ENCODE measurements at regions not wholly inside any gene's neighbourhood (a gene's known extent, or its start where the extent isn't known, plus 50 kb on each side); places are given as distances from the start of the nearest gene placed in this dataset.

- Histone ChIP-seq H3K27me3 (no peaks in the 10 kb centered on the region), H3K9me3 (no peaks in the 10 kb centered on the region), H3K27ac (no peak overlapping the region), H3K36me3 (no peaks in the 10 kb centered on the region), H3K4me3 (no peak overlapping the region), H3K4me1 (ENCODE audit: insufficient read depth) (no peaks in the 10 kb centered on the region)
- intact Hi-C loops (cut with DNase I), result no loop called here
- DNase-seq, result no peak
- TF ChIP-seq, protein P1, sequence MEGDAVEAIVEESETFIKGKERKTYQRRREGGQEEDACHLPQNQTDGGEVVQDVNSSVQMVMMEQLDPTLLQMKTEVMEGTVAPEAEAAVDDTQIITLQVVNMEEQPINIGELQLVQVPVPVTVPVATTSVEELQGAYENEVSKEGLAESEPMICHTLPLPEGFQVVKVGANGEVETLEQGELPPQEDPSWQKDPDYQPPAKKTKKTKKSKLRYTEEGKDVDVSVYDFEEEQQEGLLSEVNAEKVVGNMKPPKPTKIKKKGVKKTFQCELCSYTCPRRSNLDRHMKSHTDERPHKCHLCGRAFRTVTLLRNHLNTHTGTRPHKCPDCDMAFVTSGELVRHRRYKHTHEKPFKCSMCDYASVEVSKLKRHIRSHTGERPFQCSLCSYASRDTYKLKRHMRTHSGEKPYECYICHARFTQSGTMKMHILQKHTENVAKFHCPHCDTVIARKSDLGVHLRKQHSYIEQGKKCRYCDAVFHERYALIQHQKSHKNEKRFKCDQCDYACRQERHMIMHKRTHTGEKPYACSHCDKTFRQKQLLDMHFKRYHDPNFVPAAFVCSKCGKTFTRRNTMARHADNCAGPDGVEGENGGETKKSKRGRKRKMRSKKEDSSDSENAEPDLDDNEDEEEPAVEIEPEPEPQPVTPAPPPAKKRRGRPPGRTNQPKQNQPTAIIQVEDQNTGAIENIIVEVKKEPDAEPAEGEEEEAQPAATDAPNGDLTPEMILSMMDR (IDR thresholded peaks at IDR 0.05), result no peak
- TF ChIP-seq EP300 (IDR thresholded peaks at IDR 0.05) (no peak), POLR2A (IDR thresholded peaks at IDR 0.05) (no peak)
Measured at GRCh38 chr2:146665800-146666199, 1179.0 kb upstream of the ACVR2A start.

GRCh38 chr2:146661473-146662096 lies 1183.2 kb upstream of the ACVR2A start:
- H3K27me3 ChIP-seq, result no peaks in the 10 kb centered on the region
- H3K4me3 ChIP-seq, result no peak overlapping the region
- no peak overlapping the region for H3K27ac ChIP-seq
- no peak for DNase-seq
- H3K9me3 ChIP-seq, result no peaks in the 10 kb centered on the region
- intact Hi-C loops (cut with DNase I), result no loop called here
- no peaks in the 10 kb centered on the region for H3K4me1 ChIP-seq (ENCODE audit: insufficient read depth)
- TF ChIP-seq, protein P1 (IDR thresholded peaks at IDR 0.05), result no peak
- TF ChIP-seq POLR2A (IDR thresholded peaks at IDR 0.05) (no peak), EP300 (IDR thresholded peaks at IDR 0.05) (no peak)
- no peaks in the 10 kb centered on the region for H3K36me3 ChIP-seq

DNA sequence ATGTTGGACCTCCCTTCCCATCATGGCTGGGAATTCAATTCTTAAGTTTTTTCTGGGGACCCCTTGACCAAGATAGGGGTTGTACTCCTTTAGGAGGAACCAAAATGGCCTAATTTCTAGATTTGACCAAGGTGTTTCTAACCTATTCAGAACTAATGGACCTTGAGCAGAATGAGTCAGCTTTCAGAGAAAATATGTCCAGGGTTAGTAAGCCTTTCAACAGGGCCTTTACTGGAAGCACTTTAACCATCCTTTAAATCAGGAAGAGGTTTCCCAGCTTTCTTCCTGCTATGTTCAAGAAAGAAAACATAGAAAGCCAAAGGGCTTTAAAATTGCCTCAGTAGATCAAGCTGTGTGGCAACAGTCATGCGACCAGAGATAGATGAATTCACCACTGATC lies 1184.9 kb upstream of the ACVR2A start:
- Histone ChIP-seq H3K9me3 (no peaks in the 10 kb centered on the region), H3K4me3 (no peak overlapping the region), H3K27me3 (no peaks in the 10 kb centered on the region), H3K4me1 (ENCODE audit: insufficient read depth) (no peaks in the 10 kb centered on the region), H3K27ac (no peak overlapping the region), H3K36me3 (no peaks in the 10 kb centered on the region)
- TF ChIP-seq EP300 (IDR thresholded peaks at IDR 0.05), result no peak
- TF ChIP-seq POLR2A (IDR thresholded peaks at IDR 0.05), result no peak
- TF ChIP-seq, protein P1 (IDR thresholded peaks at IDR 0.05), result no peak
- intact Hi-C loops (cut with DNase I), result no loop called here
- no peak for DNase-seq
- 90 to 97% (median 96%) methylated on average over 1 of the region's 1 CpG for WGBS, 3 donors

- Histone ChIP-seq H3K9me3 (no peaks in the 10 kb centered on the region), H3K27ac (no peak overlapping the region), H3K27me3 (no peaks in the 10 kb centered on the region), H3K4me1 (ENCODE audit: insufficient read depth) (no peaks in the 10 kb centered on the region), H3K36me3 (no peaks in the 10 kb centered on the region), H3K4me3 (no peak overlapping the region)
- no peak for TF ChIP-seq POLR2A (IDR thresholded peaks at IDR 0.05)
- intact Hi-C loops (cut with DNase I), result no loop called here
- WGBS, 3 donors, result 44 to 58% (median 52%) methylated on average over 2 of the region's 2 CpGs
- DNase-seq, result no peak
Measured at GRCh38 chr2:146652311-146652710, 1192.5 kb upstream of the ACVR2A start.

GRCh38 chr2:146651361-146651760 lies 1193.5 kb upstream of the ACVR2A start:
- no peaks in the 10 kb centered on the region for H3K27me3 ChIP-seq
- TF ChIP-seq, protein P1 (IDR thresholded peaks at IDR 0.05), result no peak
- TF ChIP-seq POLR2A (IDR thresholded peaks at IDR 0.05), result no peak
- TF ChIP-seq EP300 (IDR thresholded peaks at IDR 0.05), result no peak
- H3K36me3 ChIP-seq, result no peaks in the 10 kb centered on the region
- no peak overlapping the region for H3K4me3 ChIP-seq
- H3K4me1 ChIP-seq (ENCODE audit: insufficient read depth), result no peaks in the 10 kb centered on the region
- no peak for DNase-seq
- intact Hi-C loops (cut with DNase I), result no loop called here
- H3K9me3 ChIP-seq, result no peaks in the 10 kb centered on the region
- 71 to 84% (median 80%) methylated on average over 3 of the region's 3 CpGs for WGBS, 3 donors
- H3K27ac ChIP-seq, result no peak overlapping the region
